ENCODE measurements at regions not wholly inside any gene's neighbourhood (a gene's known extent, or its start where the extent isn't known, plus 50 kb on each side); places are given as distances from the start of the nearest gene placed in this dataset.
A peak's percentile ranks its signal among the peaks of the same experiment; 100 is the strongest.
"Not testable (repeated sequence)": the region's sequence is repeated elsewhere in the genome, so short reads cannot be mapped to it uniquely, and the experiment has no call there.

DNA sequence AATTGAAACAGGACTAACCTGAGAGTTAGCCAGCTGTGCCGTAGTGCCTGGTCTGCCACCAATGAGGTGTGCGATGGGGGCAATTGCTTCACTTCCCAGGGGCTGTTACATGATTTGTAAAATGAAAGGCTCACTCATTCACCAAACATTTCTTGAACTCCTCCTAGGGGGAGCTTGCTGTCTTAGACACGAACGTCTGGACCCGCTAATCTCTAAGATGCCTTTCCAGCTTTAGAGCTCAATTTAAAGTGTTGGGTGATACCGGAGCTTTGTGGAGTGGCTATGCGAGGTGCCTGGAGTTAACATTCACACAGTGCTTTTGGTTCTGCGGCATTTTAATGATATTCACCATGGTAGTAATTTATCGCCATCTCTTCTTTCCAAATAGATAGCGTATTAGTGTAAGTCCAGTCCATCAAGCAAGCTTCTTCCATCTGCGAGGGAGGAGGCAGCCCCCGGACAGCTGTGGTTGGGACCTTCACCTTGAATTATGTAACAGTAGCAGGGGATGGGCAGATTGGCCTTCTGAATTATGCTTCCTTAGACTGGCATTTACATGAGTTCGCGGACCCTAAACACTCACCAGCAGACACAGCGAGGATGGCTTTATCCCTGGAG lies 179.9 kb downstream of the ADSS2 start:
- no peak for DNase-seq

DNA sequence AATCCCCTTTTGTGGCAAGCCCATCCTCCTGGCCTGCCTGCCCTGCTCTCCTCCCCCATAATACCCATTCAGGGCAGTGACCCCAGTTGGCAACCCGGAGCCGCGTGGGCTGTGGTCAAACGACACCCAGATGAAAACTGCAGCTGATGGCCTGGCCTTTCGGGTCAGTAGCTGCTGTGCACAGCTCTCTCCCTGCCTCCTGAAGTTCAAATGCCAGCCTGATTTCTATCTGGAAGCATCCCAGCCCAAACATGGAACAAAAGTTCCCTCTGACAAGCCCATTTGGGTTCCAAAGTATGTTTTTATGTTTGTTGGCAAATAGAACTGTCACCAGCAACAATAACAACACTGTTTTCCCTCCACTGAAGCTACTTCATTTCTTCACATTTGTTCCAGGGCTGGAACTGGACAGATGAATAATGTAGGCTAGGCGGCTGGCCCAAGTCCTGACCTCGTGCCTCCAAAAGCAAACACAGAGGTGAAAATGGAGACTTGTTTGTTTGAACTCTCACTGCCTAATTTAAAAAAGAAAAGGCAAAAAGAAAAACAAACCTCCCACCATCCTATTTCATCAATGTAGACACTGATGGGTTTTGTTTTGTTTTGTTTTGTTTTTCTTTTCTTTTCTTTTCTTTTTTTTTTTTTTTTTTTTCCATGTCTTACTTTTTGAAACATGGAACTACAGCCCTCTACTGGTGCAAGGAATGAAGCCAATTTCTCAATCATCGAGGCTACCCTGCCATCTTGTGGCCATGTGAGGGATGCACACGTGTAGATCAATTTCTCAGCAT lies 179.0 kb downstream of the ADSS2 start:
- DNase-seq, result peak; percentile 60

DNA sequence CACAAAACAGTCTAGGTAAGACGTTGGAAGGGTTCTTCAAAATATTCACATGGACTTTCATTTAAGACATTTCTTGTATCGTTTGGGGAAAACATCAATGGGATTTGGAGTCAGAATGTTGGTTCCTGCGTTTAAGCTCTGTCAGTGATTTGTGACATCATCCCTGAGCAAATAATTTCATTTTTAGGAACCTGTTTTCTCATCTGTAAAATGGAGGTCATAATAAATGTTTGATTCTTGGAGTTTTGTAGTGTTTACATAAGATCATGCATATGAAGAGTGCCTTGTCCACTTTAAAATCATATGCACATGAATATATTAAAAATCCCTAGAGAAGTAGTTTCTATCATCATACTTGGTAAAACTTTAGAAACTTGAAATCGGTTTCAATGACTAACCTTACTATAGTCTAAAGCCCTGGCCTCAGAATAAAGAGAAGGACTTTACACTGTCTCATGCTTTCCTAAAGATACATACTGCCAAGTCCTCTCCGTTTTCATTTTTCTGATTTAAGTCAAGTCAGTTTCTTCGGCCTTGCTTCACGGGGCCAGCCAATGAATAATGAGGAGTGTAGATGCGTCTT lies 178.4 kb downstream of the ADSS2 start:
- no peak for DNase-seq

DNA sequence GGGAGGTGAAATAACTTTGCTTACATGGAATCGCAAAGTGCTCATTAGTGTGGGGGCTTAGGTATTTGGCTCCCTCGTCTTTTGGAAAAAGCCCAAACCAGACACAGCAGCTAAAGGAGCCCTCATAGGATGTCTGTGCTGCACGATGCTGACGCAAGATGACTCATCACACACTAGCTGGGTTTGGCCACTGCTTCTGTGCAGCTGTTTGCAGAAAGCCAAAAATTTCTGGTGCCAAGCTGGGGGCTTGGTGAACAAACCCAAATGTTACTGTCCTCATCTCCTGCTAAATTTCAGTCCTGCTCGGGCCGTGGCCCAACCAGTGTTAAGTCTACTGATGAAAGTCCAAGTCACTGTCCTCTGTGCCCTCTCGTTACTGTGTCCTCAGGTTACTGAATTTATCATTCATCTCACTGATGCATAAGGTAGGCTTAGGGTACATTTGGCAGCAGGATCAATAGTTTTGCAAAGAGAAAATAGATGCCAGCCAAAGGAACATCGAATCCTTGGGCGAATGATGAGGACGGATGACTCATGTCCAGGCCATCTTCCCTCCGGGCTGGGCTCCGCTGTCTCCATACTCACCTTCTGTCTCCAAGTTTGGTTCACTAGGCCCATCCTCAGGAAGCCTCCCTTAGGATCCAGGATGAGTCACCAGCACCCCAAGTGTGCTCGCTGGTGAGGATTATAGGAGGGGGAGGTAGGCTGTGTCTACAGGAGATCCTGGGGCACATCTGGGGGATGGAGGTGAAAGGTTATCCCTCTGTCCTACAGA lies 177.7 kb downstream of the ADSS2 start:
- DNase-seq, result no peak

DNA sequence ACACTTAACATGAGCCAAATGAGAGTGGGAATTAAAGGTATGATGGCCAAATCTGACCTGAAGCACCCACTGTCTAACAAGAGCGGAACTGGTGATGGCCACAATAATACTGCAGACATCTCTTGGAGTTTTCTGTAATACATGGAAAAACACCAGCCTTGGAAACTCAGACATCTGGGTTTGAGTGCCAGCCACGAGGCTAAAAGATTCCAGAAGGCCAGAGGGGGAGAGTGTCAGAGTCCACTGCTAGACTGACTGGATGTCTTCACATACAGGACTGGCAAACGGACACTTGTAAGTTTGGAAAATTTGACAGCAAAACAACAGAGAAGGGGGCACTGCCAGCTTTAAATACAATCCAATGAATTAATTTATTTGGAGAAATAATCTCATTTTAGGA lies 175.1 kb downstream of the ADSS2 start:
- DNase-seq, result no peak

DNA sequence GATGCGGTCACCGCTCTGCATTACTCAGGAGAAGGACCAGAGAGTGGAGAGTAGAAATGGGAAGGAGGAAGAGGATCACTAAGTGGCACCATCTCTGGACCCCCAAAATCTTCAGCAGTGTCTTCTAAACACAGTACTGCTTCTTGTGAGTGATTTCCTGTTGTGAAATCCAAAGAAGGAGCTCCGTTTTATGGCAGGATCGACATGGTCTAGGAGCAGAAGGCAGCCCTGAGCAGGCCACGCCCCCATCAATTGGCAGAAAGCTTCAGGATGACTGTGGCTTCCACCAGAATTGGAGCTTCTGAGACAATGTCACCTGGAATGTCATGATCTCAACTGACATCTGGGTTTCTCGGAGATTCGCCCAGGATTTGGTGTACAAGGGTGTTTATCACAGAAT lies 171.5 kb downstream of the ADSS2 start:
- DNase-seq, result no peak

DNA sequence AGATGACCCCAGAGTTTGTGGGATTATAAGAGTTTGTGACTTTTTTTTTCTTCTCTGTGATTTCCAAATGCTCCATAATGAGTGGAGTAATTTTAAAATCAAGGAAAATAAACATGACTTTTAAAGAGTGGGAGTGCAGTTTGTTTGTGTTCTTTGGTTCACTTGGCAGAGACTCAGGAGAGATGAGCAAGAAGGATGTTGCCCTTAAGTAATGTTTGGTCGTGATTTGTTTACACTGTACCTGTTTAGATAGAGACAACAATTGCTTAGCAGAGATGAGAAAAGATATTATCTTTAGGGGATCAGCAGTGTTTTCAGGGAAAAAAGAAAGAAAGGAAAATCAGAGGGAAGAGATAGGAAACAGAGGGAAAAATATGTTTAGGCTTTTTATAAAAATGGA lies 170.8 kb downstream of the ADSS2 start:
- no peak for DNase-seq

DNA sequence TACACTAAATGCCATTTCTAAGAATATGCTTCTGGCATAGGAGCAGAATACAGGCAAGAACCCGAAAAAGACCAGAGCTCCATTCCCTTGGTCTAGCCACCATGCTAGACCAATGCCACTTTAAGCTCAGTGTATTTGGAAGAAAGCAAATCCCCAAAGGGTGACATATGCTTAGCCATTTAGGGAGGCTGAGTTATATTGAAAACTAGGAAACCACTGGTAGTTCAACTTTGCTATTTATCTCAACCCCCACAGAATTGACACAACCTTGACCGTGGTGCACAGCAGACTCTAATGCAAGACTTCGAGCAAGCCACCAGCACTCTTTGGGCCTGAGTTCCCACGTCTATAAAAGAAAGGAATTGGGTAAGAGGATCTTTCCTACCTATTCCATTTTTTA lies 167.9 kb downstream of the ADSS2 start:
- no peak for DNase-seq

DNA sequence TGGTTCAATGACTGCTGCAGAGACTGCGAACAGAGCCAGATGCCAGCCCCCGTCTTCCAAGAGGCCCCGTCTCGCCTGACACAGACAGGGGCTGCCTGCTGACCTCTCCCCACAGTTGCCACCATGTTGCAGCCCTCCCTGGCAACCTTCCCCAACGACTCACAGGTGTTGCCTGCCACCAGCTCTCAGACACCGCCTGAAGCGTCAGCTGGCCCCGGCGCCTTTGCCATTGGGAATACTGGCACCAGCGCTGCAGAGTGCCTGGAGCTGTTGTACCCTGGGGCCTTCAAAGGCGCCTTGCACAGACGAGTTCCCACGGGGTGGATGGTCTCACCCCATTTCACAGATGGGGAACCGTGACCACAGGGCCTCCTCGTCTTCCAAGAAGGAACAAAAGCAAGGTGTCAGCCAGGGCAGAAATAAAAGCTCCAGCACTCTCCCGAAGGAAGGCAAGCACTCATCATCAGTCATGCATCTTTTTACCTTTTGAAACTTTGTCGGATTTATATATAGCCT lies 167.0 kb downstream of the ADSS2 start:
- DNase-seq, result no peak

DNA sequence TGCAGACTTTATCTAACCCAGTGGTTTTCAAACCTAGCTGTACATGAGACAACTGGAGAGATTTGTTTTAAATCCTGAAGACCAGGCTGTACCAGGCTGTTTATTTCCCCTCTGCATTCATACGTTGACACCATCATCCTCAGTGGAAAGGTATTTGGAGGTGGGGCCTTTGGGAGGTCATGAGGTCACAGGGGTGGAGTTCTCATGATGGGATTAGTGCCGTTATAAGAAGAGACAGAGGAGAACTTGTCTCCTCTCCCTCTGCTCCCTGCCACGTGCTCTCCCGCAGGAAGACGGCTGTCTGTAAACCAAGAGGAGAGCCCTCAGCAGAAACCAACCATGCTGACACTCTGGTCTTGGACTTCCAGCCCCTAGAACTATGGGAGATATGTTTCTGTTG lies 165.4 kb downstream of the ADSS2 start:
- no peak for DNase-seq

DNA sequence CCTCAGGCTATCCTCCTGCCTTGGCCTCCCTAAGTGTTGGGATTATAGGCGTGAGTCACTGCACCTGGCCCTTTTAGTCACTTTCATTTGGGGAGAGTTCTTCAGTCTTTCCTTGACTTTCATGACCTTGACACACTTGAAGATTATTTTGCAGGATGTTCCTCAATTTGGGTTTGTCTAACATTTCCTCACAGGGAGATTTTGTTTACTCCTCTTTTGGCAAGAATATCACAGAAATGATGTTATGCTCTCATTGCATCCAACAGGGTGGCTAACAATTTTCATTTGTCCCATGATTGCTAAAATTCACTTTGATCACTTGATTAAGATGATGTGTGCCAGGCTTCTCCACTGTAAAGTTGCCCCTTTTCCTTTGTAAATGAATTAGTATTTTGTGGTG lies 164.0 kb downstream of the ADSS2 start:
- no peak for DNase-seq

DNA sequence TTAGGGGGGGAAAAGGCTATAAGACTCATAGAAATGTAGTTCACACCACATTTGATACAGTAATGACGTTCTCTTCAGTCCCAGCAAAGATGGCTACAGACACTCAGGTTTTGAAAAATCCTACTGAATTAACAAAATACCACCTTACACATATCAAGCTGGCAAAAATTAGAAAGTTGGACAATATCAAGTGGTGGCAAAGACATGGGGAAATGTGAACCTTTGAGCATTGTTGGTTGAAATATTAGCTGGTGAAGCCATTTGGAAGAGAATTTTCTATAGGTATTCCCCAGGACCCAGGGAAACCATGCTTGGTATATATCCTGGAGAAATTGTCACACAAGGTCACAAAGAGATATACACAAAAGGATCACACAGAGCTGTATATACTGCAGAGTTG lies 163.0 kb downstream of the ADSS2 start:
- no peak for DNase-seq

DNA sequence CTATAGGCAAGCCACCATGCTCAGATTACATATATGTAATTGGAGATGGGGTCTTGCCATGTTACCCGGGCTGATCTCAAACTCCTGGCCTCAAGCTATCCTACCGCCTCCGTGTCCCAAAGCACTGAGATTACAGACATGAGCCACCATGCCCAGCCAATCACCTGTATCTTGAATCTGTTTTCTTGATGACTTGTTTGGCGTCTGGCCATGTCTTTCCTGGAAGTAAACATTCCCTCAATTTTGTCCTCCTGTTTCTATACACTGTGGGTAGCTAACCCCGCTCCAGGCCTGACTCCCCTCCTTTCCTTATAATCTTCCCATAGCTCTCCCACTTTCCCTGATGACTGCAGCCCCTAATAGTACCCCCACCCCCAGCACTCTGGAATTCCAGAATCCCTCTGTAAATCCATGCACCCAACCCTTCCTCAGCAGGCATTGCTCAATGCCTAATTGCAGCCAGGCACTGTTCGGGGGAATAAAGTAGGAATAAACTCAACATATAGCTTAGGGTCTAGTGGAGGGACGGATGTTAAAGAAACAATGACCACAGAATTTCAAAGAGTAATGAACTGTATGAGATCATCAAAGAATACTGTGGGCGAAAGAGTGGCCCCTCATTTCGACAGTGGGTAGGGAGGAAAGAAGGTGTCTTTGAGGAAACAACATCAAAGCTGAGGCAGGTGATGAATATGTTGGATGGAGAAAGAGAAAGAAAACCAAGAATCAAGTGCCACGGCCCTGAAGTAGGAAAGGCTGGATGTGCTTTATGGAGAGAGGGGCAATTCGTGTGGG lies 161.5 kb downstream of the ADSS2 start:
- no peak for DNase-seq

DNA sequence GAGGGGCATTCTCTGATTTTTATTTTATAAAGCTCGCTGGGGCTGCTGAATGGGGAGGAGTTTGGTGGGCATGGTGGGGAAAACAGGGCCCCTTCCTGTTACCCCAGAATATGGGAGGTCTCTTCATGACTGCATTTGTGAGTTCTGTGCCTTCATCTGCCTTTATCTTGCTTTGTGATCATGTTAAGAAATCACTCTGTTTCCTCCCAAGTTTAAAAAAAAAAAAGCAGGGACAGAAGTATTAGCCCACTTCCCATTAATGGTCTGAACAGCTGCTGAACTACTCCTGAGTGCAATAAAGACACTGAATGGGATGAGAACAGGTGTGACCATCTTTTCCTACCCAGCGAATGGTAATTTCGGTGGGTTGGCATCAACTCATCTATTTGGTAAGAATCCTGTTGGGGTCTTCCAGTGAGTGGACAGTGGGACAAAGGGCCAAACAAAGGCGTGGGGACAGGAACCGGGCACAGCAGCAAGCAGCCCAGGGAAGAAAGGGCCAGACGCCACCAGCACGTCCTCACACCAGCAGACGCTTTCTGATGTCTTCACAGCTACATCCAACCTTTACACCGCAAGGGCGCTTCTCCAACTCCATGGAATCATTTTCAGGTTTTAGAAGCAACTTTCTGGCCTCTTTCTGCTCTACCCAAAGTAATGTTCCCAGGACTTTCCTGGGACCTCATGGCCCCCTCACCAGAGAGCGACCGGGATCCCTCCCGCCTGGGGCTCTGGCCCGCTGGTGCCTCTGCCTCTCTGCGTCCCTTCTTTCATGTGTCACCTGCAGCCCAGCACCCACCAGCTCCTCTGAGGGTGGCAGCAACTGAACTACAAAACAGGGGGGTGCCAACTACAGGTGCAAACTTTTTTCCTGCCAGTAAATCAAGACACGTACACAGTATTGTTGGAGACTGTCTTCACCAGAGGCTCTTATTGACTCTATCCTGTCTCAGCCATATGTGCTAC lies 160.2 kb downstream of the ADSS2 start:
- DNase-seq, result no peak

DNA sequence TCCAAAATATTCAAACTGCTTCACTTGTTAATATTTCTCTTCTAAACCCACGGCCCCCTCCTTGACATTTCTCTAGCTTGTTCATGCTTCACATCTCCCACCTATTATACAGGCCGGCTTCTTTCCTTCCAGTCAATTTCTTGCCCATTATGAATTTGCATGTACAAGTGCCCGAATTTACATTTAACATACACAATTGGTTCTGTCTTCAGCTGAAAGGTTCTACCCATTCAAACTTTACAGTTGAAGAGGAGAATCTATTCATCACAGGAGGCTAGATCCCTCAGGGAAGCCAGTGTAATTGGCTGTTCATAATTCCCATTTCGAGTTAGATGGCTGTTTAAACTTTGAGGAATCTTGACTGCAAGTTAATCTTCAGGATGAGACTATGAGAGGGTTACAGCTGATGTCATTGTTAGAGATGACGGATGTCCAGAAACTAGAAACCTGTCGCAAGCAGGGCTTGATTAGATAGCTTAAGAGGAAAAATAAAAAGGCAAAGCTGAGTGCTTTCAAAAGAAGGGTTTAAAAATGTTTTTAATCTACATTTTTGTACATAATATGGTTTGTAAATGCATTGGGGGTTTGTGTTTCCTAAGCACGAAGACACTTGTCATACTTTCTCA lies 157.0 kb downstream of the ADSS2 start:
- no peak for DNase-seq

DNA sequence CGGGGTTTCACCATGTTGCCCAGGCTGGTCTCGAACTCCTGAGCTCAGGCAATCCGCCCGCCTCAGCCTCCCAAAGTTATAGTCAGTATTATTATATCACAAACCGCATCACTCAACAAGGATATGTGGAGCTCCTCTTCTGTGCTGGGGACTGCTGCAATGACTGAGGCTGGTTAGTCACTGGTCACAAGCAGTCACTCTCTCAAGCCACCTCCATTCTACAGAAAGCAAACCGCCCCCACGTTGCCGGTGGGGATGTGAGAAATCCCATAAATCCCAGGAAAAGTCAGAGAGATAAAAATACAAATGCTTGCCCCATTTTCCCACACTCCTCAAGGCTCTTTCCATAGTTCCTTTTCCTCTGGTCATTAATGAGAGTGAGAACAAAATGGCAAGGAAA lies 155.7 kb downstream of the ADSS2 start:
- DNase-seq, result no peak

DNA sequence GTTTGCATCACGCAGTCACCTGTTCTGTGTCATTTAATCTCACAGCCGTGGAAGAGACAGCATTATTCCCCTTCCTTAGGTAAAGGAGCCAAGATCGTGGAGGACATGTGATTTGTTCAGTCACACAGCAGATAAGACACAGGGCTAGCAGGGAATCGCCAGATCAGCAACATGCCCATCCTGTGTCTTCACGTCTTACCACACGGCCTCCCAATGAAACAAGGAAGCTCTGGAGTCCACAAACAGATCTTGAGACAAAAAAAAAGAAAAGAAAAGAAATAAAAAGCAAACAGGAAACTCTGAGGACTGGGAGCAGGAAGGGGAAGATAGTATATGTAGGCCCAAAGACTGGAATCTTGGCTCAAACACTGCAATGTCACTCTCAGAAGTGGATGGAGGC lies 155.3 kb downstream of the ADSS2 start:
- no peak for DNase-seq

DNA sequence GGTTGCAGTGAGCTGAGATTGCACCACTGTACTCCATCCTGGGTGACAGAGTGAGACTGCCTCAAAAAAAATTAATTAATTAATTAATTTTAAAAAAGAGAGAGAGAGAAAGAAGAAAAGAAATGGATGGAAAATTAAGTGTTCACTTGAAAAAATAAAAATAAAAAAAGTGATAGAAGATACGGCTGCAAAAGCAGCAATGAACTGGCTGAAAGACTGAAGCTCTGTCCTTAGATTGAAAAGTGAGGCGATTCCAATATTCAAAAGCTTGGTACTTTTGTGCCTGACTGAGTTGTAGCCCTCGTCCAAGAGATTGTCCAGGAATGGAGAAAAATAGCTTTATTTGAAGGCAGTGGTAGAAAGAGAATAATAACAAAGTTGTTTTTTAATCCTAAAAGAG lies 154.6 kb downstream of the ADSS2 start:
- DNase-seq, result no peak

DNA sequence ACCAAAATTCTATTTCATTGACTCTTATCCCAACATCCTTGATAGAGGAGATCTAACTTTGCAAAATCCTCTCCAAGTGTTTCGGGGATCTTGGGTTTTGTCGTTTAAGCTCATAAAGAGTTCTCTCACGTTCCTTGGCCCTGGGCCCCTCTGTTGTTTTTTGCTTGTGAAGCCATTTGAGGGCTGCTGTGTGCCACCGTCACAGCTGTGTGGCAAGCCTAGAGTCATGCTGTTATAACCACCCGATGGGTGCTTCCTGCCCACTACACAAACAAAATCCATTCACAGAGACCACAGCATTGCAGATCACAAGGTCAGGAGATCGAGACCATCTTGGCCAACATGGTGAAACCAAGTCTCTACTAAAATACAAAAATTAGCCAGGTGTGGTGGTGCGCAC lies 154.1 kb downstream of the ADSS2 start:
- no peak for DNase-seq

DNA sequence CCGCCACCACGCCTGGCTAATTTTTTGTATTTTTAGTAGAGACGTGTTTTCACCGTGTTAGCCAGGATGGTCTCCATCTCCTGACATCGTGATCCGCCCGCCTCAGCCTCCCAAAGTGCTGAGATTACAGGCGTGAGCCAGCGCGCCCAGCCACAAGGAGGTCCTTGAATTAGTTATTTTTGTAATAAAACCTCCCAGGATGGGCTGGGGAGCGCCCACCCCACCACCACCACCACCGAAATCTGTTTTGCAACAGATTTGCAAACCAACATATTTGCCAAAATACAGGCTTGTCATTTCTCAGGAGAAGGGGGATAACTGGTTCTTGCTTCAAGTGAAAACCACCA lies 151.7 kb downstream of the ADSS2 start:
- not testable (repeated sequence) for DNase-seq

DNA sequence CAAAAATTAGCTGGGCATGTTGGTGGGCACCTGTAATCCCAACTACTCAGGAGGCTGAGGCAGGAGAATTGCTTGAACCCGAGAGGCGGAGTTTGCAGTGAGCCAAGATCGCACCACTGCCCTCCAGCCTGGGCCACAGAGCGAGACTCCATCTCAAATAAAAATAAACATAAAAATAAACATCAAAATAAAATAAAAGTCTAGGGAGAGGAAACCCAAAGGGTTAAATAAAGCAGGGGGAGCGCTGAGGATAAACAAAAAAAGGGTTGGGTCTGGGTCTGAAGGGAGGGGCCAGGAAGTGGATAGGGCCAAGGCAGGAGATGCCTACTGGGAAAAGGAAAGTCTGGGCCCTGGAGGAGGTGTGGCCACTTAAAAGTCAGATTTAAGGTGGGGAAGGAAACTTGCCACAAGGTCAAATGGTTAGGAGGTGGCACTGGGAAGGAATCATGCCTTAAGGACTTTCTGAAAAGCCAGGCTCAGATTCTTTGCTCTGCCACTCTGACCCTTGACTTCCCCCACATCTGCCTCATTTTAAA lies 150.0 kb downstream of the ADSS2 start:
- DNase-seq, result no peak
